Body of pancreas (tissue), 4 donors: ENCODE measurements at regions not wholly inside any gene's neighbourhood (a gene's known extent, or its start where the extent isn't known, plus 50 kb on each side); places are given as distances from the start of the nearest gene placed in this dataset.
"Not testable (repeated sequence)": the region's sequence is repeated elsewhere in the genome, so short reads cannot be mapped to it uniquely, and the experiment has no call there.

Experiments
- ATAC-seq: fragments of 150-250 bp; one replicate; pipeline ENCODE4 v1.9.1; 2016
- DNase-seq, 4 donors: peaks; one replicate each; pipeline ENCODE4 v3.0.0-alpha.2; 2019
- H3K27ac ChIP-seq, 4 donors: fragments of 200-600 bp; sonication (generic); 1 replicate in 3 of 4; 2 replicates in 1 of 4; pipeline versions ENCODE4 v1.5.1 to v1.6.1; 2016 to 2019; ENCODE audit warnings: mild to moderate bottlenecking in 1 of 4, mixed read lengths in 1 of 4, moderate library complexity in 1 of 4
- H3K27me3 ChIP-seq, 2 donors: fragments of 200-600 bp; sonication (generic); one replicate each; pipeline ENCODE4 v1.6.0; 2016; ENCODE audit warnings: mild to moderate bottlenecking in 1 of 2
- H3K36me3 ChIP-seq, 2 donors: fragments of 200-600 bp; sonication (generic); replicated peaks in 1 of 2; 2 replicates each; pipeline ENCODE4 v1.5.1; 2016; ENCODE audit warnings: low read depth in 2 of 2; ENCODE audit not compliant: insufficient read depth in 1 of 2
- H3K4me1 ChIP-seq: fragments of 200-600 bp; sonication (generic); one replicate; pipeline ENCODE4 v1.6.0; 2016
- H3K4me3 ChIP-seq, 2 donors: fragments of 200-600 bp; sonication (generic); 1 replicate in 1 of 2; 2 replicates in 1 of 2; pipeline ENCODE4 v1.5.1; 2016 to 2019
- H3K9me3 ChIP-seq, 3 donors: fragments of 200-600 bp; sonication (generic); 1 replicate in 2 of 3; 2 replicates in 1 of 3; pipeline ENCODE4 v1.5.1; 2016
- WGBS, 2 donors: methylation state at CpG; one replicate each; pipeline ENCODE4 v1.1.5; 2017; 5-methylcytosine and 5-hydroxymethylcytosine counted together
- intact Hi-C: fragments of 100-400 bp; cut with DNase I; formaldehyde crosslinking; loops from one replicate; pipeline ENCODE4 v1.15.1; 2023

DNA sequence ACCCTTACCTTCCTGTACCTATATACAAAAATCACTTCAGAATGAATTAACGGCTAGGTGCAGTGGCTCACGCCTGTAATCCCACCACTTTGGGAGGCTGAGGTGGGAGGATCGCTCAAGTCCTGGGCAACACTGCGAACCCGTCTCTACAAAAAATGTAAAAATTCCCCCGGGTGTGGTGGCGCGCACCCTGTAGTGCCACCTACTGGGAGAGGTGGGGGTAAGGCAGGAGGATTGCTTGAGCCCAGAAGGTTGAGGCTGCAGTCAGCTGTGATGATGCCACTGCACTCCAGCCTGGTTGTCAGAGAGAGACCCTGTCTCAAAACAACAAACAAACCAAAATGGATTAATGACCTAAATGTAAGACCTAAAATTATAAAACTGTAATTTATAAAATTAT is 307.6 kb downstream of the SPATA31A1 start:
- H3K4me3 ChIP-seq, H3K4me1 ChIP-seq, H3K27me3 ChIP-seq, ATAC-seq, DNase-seq, intact Hi-C loops, H3K36me3 ChIP-seq, H3K9me3 ChIP-seq, H3K27ac ChIP-seq: not testable (repeated sequence)
- WGBS, 2 donors = no CpG with 5 or more reads among the region's 8 CpGs

DNA sequence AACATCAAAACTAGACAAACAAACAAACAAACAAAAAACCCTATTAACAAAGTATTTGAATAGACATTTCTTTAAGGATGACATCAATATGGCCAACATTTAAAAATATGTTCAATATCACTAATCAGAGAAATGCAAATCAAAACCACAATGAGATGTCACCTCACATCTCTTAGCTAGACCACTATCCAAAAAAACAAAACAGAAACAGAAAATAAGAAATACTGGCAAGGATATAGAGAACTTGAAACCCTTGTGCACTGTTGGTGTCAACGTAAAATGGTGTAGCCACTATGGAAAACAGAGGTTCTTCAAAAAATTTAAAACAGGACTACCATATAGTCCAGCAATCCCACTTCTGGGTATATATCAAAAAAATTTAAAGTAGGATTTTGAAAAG is 308.2 kb downstream of the SPATA31A1 start:
- H3K4me3 ChIP-seq, H3K27ac ChIP-seq, H3K36me3 ChIP-seq, ATAC-seq, DNase-seq, H3K27me3 ChIP-seq, H3K4me1 ChIP-seq, H3K9me3 ChIP-seq, intact Hi-C loops: not testable (repeated sequence)
- no CpG with 5 or more reads among the region's 1 CpG for WGBS, 2 donors

DNA sequence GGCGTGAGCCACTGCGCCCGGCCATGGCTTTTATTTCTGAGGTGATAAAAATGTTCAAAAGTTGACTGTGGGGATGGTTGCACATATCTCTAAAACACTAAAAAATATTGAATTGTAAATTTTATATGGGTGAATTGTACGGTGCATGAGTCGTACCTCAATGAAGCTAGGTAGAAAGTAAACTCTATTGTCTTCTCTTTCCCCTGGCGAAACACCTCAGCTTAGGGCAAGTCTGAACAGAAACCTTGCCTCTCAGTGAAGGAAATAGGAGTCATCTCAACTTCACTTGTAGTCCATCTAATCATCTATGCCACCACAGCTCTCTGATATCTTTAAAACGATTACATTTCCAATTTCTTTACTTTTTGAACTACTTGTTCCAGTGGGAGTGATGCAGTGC is 309.6 kb downstream of the SPATA31A1 start:
- H3K36me3 ChIP-seq, intact Hi-C loops, H3K4me3 ChIP-seq, H3K4me1 ChIP-seq, ATAC-seq, H3K27me3 ChIP-seq, H3K27ac ChIP-seq, DNase-seq, H3K9me3 ChIP-seq: not testable (repeated sequence)
- WGBS, 2 donors = 83 to 95% methylated on average over 2 to 3 of the region's 7 CpGs

DNA sequence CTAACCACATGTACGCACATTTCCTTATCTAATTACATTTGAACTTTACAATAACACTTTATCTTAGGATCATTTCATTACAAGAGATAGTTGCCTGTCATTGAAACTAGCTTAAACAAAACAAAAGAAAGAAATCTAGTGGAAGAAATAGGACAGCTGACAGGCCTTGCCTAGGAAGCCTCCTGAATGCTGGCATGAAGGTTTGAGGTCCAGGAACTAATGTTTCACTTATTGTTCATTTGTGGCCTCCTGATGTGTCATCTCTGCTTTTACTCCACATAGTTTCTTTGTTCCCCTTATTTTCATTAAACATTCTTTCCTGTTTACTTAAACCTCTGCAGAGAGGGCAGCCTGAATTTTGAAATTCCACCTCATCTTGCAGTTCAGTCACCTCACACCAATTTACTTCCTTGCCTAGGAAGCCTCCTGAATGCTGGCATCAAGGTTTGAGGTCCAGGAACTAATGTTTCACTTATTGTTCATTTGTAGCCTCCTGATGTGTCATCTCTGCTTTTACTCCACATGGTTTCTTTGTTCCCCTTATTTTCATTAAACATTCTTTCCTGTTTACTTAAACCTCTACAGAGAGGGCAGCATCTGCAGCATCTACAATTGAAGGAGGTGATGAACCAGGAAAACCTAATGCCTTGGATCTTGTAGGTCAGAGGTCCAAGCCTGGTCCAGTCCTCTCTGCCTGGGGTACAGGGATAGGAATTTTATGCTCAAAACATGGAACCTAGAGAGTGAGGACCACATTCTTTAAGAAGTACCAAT is 319.2 kb downstream of the SPATA31A1 start:
- DNase-seq, H3K4me3 ChIP-seq, intact Hi-C loops, H3K27ac ChIP-seq, H3K4me1 ChIP-seq, ATAC-seq, H3K27me3 ChIP-seq, H3K9me3 ChIP-seq, H3K36me3 ChIP-seq: not testable (repeated sequence)
- WGBS, 2 donors = no CpG with 5 or more reads among the region's 1 CpG

DNA sequence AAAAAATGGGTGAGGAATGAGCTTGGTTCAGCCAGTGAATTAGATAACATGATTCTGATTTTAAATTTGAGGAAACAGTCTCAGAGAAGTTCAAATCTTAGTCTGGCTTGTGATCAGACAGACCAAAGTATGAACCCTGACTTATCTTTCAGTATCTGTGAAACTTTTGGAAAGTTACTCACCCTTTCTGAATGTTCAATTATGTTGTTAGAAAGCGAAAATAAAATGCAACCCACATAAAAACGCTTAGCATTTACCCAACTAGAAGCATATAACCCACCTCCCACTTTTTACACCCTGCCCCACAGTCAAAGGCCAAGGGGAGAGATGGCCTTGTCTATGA is 319.7 kb downstream of the SPATA31A1 start:
- ATAC-seq, H3K36me3 ChIP-seq, H3K27me3 ChIP-seq, intact Hi-C loops, H3K9me3 ChIP-seq, H3K4me1 ChIP-seq, H3K27ac ChIP-seq, H3K4me3 ChIP-seq, DNase-seq: not testable (repeated sequence)
- WGBS, 2 donors = no CpG with 5 or more reads among the region's 2 CpGs

DNA sequence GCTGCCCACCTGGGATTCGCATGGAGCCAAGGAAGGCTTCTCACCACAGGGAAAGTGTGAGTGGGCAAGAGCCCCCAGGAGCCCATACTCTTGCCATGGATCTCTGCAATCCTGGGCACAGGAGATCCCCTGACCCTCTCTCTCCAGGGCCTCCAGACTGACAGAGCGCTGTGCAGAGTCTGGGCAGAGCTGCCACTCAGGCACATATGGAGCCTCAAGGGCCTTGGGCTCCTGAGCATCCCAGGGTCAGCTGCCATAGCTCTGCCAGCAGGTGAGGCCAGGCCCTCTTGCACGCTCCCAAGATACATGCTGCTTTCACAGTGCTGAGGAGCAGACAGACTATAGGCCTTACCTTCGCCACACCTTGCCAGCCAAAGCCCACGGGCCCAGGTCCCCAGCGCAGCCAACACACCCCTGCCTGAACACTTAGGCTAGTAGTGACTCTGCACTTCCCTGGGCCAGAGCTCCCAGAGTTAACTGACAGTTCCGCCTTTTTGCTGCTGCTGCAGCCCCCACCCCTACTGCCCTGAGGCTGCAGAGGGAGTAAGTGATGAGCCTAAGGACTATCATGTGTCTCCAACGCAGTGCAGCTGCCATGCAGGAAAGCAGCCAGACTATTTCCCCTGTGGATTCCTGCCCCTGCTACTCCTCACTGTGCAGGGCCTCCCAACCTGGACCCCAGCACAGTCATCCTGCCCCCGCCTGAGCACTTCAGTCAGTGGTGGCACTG is 323.2 kb downstream of the SPATA31A1 start:
- H3K9me3 ChIP-seq, H3K36me3 ChIP-seq, H3K4me3 ChIP-seq, H3K27me3 ChIP-seq, intact Hi-C loops, DNase-seq, ATAC-seq, H3K4me1 ChIP-seq, H3K27ac ChIP-seq: not testable (repeated sequence)
- WGBS, 2 donors = no CpG with 5 or more reads among the region's 9 CpGs

DNA sequence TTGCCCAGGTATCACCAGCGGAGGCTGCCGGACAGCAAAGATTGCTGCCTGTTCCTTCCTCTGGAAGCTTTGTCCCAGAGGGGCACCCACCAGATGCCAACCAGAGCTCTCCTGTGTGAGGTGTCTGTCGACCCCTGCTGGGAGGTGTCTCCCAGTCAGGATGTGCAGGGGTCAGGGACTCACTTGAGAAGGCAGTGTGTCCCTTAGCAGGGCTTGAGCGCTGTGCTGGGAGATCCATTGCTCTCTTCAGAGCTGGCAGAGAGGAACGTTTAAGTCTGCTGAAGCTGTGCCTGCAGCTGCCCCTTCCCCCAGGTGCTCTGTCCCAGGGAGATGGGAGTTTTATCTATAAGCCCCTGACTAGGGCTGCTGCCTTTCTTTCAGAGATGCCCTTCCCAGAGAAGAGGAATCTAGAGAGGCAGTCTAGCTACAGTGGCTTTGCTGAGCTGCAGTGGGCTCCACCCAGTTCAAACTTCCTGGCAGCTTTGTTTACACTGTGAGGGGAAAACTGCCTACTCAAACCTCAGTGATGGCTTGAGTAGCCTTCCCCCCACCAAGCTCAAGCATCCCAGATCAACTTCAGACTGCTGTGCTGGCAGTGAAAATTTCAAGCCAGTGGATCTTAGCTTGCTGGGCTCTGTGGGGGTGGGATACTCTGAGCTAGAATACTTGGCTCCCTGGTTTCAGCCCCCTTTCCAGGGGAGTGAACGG is 325.4 kb downstream of the SPATA31A1 start:
- H3K4me1 ChIP-seq, H3K4me3 ChIP-seq, intact Hi-C loops, H3K27ac ChIP-seq, ATAC-seq, H3K36me3 ChIP-seq, H3K9me3 ChIP-seq, H3K27me3 ChIP-seq, DNase-seq: not testable (repeated sequence)
- no CpG with 5 or more reads among the region's 6 CpGs for WGBS, 2 donors

DNA sequence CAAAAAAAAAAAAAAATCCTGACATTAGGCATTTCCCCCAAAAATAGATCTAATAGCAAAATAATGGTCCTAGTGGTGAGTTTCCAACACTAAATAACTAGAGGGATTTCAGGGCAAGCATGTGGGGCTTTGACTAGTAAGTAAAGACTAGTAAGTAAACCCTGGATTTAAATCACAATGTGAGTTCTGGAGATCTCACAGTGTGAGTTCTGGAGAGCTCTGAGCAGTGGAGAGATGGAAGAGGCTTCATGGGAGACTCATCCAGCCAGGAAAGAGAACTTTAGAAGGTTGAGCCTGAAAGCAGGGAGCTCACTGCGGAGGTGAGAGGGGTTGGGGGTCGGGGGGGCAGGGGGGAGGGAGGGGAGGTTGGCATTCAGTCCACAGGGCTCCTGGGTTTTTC is 373.4 kb downstream of the SPATA31A1 start:
- H3K9me3 ChIP-seq, DNase-seq, ATAC-seq, H3K27ac ChIP-seq, H3K36me3 ChIP-seq, H3K27me3 ChIP-seq, intact Hi-C loops, H3K4me3 ChIP-seq, H3K4me1 ChIP-seq: not testable (repeated sequence)
- no CpG with 5 or more reads among the region's 2 CpGs for WGBS, 2 donors

DNA sequence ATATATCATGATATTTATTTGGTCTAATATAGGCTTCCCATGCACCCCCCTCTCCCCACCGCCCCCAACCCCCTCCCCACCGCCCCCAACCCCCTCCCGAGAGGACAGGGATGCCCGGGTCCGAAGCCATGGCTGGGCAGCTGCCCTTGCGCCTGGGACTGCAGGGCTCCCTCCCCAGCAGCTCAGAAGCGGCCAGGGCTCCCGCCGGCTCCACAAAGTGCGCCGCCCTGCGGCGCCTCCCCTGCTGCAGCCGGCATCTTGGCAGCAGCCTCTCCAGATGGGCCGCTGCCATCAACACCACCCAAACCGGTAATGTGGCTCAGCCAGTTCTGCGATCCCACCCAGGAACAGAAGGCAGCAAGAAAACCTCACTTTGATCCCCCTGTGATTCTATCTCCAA is 389.4 kb downstream of the SPATA31A1 start:
- H3K36me3 ChIP-seq, H3K4me1 ChIP-seq, H3K27ac ChIP-seq, H3K4me3 ChIP-seq, H3K27me3 ChIP-seq, DNase-seq, ATAC-seq, intact Hi-C loops, H3K9me3 ChIP-seq: not testable (repeated sequence)
- WGBS, 2 donors = no CpG with 5 or more reads among the region's 17 CpGs

DNA sequence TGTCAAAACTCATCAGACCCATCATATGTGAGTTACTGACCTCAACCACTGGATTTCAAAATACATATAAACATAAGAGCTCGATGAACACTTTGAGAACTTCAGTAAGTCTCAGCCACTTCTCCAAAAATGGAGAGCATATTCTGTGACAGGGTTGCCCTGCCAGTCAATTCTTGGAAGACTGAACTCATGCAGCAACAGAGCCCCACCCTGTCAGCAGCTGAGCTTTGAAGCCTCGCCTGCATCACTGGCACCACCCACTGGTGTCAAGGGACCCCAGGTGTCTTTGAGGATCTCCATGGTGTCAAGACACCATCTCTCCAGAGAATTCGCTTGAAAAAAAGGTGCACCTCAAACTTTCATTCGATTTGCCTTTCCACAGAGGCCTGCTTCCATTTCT is 420.1 kb downstream of the SPATA31A1 start:
- intact Hi-C loops, ATAC-seq, H3K27ac ChIP-seq, H3K27me3 ChIP-seq, DNase-seq, H3K36me3 ChIP-seq, H3K4me3 ChIP-seq, H3K4me1 ChIP-seq, H3K9me3 ChIP-seq: not testable (repeated sequence)
- no CpG with 5 or more reads among the region's 4 CpGs for WGBS, 2 donors

DNA sequence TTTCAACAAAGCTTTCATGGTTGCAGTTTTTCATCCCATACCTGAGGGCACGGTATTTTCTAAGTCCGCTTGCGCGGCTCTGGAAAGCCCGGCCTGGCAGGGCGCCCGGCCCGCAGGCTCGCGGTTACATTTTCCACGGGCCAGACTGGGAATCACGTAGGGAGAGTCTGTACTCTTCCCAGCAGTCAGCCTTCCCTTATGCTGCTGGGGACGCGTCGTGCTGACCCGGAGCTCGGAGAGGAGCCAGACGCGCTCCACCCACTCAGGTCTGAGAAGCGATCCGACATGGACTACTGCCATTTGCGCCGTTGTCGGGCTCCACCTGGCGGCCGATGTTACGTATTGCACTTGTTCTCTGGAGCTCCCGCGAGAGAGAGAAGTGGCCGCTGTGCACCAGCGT is 435.9 kb downstream of the SPATA31A1 start:
- H3K4me3 ChIP-seq, intact Hi-C loops, H3K27me3 ChIP-seq, H3K9me3 ChIP-seq, H3K4me1 ChIP-seq, H3K36me3 ChIP-seq: not testable (repeated sequence)
- H3K27ac ChIP-seq = peak overlapping the region in 2 of 4 donors; percentile 43 to 70
- DNase-seq (peak; percentile 62 to 76 (median 66)), ATAC-seq (peak; percentile 100)
- 0 to 8% methylated on average over 16 to 20 of the region's 31 CpGs for WGBS, 2 donors

DNA sequence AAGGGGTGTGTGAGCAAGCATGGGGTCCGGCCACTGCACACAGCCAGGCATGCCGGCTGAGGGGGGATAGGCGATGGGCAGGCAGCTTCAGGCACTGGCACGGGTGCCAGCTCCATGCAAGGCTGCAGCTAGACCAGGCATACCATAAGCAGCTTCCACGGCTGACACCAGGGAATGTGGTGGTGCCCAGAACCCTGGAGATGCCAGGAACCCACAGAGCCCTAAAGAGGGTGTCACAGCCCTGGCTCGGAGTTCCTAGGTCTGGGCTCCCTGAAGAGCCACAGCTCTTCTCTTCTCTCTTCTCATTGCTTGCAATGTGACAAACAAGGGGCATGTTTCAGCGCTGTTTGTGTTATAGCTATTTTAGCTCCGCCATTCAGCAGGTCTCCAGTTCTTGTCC is 442.5 kb downstream of the SPATA31A1 start:
- H3K4me1 ChIP-seq, H3K27me3 ChIP-seq, H3K9me3 ChIP-seq, H3K4me3 ChIP-seq, DNase-seq, intact Hi-C loops, H3K27ac ChIP-seq, ATAC-seq, H3K36me3 ChIP-seq: not testable (repeated sequence)
- 93% methylated on average over 2 of the region's 8 CpGs; no CpG with 5 or more reads in 1 of the 2 donors for WGBS, 2 donors
